Urothelium cell line (cell line): ENCODE measurements at regions not wholly inside any gene's neighbourhood (a gene's known extent, or its start where the extent isn't known, plus 50 kb on each side); places are given as distances from the start of the nearest gene placed in this dataset.
"Not testable (repeated sequence)": the region's sequence is repeated elsewhere in the genome, so short reads cannot be mapped to it uniquely, and the experiment has no call there.

Experiments used
- DNase-seq: peaks from one replicate; pipeline ENCODE4 v3.0.0; 2011; ENCODE audit warnings: low spot score, mixed read lengths
- FAIRE-seq: peaks from 2 replicates; lab custom pipeline; 2011; peaks lifted over from hg19 to GRCh38; lab: Jason Lieb, UNC

DNA sequence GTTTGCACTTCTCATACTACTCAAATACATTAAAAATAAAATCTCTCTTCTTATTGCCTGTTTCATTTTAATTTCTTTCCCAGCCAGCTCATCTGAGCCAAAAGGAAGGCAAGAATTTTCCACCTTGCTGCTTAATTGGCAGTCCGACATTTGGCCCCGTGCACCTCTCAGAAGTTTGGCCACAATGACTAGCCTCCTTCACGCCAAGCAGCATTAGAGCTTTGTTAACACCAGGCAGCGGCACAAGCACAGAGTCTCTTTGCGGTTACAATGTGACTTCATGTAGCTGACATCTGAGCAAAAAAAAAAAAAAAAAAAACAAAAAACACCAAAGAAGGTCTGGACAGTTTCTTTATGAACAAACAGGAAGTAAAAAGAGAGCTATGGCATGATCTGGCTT is 248.9 kb downstream of the OSR1 start:
- DNase-seq = no peak
- FAIRE-seq = no peak

DNA sequence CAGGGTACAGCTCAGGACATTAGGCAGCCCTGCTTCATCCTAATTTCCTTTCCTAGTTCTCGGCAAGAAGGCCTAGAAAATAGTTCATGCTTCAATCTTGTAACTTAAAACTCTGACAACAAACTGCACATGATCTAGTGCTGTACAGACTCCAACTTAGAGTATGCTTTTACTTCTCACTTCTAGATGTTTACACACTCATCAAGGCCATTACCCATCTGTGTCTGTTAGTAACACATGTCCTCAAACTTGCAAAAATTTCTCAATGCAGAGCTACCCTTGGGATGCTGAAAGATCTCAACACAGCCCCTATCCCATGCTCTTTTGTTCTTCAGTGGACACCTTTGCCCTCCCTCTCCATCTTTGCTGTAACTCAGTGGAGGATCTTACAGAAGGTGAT is 252.0 kb downstream of the OSR1 start:
- DNase-seq (no peak), FAIRE-seq (no peak)

DNA sequence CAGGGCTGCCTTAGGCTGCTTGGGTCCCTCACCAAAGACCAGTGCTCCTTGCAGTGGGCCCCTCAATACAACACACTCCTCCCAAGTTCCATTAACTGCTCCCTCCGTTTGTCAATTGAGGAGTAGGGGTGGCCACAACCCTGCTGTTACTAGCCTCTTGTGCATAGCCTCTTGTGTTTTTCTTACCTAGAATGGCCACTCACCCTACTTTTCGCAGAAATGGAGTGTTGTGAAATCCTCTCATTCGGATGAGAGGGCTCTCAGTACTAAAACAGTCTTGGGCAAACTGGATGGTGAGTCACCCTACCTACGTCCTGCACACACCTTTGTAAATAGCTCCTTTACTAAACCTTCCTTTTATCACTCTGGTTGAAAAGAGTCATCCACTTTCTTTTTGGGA is 253.9 kb downstream of the OSR1 start:
- FAIRE-seq = no peak
- no peak for DNase-seq

DNA sequence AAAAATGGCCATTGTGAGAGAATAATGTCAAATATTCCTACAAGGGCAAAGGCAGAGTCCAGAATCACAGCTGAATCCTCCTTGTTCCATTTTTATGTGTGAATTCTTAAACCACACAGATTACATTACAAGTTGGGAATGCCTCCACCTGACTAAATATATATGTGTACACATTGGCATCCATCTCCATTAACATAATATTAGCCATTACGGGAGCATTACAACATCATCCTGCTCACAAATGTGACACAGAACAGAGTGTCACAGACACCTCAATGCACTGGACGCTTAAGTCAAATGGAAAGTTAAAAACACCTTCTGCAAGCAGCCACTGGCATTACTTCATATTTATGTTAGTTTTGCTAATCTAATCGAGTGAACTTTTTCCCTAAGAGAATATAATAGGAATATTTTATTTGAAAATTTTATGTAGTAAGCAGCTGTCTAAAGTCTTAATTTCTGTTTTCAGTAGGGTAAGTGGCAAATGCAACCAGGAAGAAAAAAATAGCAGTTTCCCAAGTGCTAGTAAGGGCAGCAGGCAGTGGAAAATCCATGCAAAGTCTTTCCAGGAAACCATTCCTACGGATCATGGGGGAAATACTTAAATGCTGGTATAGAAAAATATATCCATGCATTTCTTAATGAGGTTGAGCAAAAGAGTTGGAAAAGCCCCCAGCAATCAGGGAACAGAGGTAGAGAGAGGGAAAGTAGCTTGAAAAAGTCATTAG is 255.6 kb downstream of the OSR1 start:
- no peak for DNase-seq
- FAIRE-seq = no peak

DNA sequence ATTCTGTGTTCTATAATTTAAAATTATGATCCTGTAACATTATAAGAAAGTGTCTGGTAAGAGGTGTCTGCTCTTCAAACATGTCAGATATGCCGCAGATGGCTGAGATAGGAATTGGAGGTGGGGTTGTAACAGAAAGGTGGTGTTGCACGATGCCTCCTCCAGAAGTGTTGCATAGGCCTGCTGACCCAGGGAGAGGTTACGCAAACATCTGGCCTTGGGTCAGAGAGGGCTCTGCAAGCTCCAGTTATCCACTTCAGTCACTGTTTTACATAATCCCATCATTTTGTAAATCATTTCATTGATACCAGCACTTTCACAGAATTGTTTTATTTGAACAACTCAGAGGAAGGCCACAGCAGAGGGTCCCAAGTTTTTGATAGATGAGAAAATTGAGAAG is 256.5 kb downstream of the OSR1 start:
- DNase-seq (no peak), FAIRE-seq (no peak)

DNA sequence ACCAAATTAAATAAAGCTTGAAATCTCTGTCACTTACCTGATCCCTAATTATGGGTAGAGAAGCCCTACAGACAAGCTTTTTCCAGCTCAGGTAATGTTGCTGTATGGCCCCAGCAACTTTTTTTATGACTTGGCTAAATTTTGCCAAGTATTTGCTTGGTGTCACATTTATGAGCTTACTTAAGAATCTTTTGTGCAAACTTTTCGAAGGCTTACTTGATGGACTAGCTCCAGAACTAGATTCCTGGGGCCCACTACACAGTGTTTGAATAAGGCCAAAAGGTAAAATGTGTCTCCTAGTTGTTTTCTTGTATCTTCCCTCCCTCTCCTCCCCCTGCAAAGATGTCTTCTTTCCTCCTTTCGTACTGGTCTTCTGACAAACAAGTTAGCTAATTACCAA is 257.9 kb downstream of the OSR1 start:
- FAIRE-seq (no peak), DNase-seq (no peak)

DNA sequence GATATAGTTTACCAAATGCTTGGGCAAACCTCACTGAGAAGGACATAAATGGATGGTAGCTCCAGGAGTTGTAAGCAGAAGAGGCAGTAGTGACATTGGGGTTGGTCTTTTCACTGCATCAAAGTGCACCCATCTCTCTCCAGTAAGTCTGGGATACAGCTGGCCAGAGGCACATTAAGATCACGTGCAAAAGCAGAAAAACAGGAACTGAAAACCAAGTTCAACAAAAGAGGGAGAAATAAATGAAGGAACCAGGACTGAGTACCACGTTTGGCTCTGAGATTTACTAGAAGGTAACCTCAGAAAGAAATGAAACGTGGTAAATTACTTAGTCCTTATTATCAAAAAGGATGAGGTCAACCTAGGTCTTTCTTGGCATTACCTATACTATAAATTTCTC is 259.2 kb downstream of the OSR1 start:
- DNase-seq (no peak), FAIRE-seq (no peak)

DNA sequence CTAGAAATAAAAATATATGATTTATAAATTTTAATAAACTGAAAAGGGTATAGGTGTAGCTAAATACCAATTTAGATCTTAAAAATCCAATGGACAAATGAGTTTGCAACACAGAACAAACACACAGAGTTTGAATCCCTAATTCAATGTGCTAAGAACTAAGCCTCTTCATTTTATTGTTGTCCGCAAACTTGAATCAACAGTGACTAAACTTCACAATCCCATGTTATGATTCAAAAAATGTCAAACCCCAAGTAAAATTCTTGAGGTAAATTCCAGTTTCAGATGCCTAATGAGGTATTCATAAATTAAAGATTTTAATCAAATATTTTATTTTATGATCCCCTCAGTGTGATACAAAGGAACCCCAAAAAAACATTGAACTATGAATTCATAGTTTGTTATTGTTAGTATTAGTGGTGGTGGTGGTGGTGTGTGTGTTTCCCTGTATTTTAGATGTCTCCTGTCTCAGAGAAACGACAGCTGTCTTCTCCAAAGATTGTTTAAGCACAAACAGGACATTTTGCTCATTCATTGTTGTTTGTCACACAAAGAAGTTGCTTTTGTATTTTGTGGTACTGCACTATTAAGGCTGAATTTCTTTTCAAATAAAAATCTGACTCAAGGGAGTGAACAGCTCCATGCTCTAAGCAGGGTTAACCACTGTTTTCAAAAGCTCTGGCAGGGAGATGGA is 259.8 kb downstream of the OSR1 start:
- no peak for FAIRE-seq

DNA sequence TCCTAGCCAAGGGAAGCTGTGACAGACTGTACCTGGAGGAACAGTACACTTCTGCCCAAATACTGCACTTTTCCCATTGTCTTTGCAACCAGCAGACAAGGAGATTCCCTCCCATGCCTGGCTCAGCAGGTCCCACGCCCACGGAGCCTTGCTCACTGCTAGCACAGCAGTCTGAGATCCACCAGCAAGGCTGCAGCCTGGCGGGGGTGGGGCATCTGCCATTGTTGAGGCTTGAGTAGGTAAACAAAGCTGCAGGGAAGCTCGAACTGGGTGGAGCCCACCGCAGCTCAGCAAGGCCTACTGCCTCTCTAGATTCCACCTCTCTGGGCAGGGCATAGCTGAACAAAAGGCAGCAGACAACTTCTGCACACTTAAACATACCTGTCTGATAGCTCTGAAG is 268.9 kb downstream of the OSR1 start:
- DNase-seq, FAIRE-seq: not testable (repeated sequence)

More for the DNA sequence above, 259.8 kb downstream of the OSR1 start:
- DNase-seq = no peak

DNA sequence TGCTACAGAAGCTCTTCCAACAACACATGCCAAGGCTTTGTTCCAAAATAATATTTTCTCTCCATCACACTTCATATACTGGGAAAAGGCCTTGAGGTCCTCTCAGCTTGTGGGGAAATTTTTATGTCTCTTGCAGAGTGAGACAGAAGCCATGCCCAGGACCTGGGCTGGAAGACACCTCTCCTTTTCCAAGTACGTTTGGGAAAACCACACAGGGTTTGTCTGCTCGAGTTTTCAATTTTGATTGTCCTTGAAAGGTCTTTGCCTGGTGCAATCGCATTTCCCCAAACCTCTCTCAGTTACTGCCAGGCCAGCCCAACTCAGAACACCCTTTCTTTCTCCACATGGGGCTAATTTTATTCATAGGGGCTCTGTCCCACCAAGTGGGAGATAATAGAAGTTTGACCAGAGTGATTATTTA is 272.2 kb downstream of the OSR1 start:
- no peak for DNase-seq
- FAIRE-seq = no peak

DNA sequence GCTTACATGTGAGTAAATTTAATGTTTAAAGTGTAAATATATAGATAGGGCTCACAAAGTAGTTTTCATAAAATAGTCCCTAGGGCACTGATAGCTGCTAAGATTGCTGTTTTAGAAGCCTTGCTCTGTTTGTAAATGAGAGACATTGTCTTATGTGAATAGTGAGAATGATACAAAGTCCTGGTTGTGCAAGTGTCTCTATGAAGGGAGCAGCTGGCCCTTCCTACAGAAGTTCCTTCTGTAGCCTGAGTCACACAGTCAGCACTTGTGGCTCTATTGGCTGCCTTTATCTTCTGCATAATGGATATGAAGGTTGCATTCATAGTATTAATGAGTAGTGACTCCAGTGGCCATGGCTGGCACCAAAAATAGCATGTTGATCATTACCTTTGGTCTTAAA is 279.7 kb downstream of the OSR1 start:
- DNase-seq (no peak), FAIRE-seq (no peak)

DNA sequence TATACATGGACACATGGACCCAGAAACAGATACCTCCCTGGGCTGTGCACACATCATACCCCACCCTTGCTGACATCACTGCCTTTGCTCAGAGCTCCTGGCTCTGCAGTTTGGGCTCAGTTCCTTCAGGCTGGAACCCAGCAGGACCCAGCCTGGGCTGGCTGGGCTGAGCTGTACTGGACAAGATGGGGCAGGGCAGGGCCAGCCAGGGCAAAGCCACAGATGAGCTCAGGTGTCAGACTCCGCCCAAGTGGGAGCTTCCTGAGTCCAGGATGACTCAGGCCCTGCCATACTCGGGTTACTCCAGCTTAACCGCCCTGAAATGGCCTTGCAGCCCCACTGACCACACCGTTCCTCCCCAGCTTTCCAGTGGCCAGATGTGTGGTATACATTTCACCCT is 284.9 kb downstream of the OSR1 start:
- DNase-seq = peak; percentile 84
- FAIRE-seq = no peak

DNA sequence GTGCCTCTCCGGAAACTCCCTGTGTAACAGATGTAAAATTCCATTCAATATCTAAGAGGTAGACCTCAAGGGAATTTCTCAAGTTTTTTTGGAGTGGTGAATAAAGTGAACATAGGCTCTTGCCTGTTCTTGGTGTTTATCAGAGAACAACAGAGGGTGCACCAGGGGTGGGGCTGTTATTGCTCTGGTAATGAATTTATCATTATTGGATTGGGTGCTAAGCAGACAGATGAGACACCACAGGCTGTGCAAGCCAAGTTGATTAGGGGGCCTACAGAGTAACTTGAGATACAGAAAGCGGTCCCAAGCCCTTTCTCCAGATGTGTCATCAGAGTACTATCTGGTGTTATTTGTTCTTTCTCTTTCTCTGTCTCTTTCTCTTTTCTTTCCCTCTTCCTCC is 286.3 kb downstream of the OSR1 start:
- DNase-seq (no peak), FAIRE-seq (no peak)

DNA sequence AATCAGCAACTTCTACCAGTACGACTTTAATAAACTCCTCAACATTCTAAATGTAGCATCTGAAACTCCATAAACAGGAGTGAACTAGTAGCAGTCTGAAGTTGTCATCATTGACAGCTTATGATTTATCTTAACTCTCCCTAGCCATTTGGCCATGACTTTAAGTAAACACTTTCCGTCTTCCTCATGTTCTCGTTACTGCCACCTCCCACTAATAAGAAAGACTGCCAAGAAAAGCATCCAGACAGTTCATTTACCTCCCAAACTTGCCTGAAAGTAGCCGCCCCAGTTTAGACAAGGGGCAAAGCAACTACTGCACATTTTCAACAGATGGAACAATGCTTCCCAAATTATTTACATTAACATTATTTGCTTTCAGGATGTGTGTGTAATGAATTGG is 287.5 kb downstream of the OSR1 start:
- DNase-seq (no peak), FAIRE-seq (no peak)

DNA sequence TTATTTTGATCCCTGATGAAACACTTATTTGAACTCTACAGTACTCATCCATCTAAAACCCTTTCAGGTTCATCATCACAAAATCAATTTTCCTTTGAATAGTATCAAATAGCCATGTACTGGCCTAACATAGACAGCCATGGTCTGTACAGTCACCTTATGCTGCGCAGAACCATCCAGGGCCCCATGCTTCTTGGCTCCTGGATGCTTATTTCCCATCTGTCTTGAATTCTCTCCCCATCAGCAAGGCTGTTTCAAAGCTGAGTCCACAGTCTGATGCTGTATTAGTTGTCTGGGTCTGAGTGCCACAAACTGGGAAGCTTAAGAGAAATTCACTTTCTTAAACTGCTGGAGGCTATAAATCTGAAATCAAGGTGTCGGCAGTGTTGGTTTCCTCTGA is 290.2 kb downstream of the OSR1 start:
- no peak for DNase-seq
- no peak for FAIRE-seq

DNA sequence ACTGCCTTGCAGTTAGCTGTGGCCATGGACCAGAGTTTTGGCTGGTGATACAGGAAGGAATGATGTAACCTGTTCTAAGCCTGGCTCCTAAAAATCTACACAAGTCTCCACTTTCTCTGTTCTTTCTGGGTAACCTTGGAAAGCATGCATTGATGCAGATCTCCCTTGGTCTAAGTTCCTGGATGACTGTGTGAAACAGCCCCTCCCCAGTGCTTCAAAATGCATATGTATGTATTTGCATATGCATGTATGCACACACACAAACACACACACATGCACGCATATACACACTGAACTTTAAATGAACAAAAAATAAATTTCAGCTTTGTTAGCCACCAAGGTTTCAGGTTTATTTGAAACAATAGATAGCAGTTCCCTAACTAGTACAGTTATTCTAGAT is 296.1 kb downstream of the OSR1 start:
- FAIRE-seq = no peak
- DNase-seq = no peak

DNA sequence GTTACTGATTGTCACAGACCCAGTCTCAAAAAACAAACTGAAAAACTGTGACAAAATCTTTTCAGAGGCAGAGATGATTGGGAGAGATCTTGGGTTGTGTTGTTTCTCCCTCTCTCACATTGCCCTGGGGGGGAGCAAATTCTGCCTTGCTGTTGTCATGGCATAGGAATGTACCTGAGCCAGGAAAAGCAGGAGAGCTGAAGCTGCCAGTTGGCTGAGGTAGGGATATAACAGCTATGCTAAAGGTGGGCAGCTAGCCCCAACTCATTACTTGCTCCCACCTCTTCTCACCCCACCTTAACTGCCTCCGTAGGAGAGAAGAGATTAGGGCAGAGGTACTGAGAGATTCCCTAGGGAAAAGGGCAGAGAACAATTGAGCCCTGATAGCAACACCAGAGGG is 299.3 kb downstream of the OSR1 start:
- DNase-seq (peak; percentile 47), FAIRE-seq (peak; percentile 59)

DNA sequence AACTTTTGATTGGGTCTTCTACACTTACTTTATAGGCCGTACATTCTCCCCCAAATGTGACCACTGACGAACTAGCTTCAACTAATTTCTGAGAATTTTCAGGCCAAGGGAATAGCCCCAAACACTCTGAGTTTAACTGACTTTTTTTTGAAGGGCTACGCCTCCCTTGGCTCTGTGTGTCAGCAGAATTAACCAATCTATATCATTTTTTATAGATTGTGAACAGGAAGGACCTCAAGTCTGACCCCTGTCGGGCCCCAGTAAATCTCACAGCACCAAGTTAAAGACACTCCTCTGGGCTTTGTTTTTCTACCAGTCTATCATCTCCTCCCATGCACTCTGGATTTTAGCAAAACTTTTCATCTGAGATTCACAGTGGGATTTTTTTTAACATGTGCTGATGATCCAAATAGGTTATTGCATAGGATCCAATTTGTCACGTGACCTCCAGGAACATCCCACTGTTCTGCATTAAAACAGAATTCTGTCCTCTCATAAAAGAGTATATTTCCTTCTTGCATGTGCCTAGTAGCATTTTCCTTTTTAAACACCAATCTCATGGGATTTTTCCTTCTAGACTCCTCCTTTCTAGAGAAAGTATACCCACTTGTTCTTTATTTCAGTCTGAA is 307.1 kb downstream of the OSR1 start:
- FAIRE-seq (no peak), DNase-seq (no peak)

DNA sequence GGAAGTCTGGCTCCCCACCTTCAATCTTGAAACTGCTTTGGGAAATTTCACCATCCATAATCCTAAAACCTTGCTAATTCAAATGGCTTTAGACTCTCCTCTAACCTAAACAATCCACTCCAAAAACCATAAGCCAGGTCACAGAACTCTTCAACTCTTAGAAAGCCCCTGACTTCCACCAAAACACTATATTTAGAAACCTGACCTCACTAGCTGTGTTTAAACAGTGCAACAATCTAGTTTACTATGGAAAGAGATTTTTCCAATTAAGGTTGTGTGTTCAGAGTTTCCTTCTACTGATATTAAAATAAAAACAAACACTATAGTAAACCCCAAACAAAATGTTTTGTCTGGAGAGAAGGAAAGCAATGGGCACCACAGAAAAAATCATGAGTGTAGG is 308.1 kb downstream of the OSR1 start:
- DNase-seq = no peak

DNA sequence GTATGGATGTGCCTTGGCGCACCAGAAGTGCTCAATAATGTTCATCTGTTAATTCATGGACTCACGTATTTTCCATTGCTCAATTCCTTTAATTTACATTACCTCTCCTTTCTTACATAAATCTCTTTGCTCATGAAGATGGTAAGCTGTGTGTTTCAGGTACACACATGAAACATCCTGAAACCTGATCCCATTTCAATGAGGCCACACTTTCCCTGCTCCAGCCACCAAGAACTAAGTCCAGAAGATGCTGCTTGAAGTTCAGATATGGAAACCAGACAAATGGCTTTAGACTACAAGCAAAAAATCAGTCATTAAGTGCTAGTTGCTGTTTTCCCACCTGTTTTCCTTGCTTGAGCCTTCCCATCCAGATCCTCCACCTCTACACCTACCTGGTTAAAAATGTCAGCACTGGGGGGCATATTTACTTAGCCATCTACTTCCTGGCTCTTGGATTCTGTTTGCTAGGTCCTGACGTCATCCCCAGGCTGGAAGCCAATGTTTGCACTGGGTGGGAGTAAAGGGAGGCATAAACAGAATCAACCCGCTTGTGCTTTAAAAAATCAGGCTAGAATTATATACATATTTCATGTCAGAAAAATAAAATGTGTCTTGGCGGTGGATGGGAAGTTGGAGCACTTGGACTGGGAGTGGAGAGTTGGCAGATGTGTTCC is 309.7 kb downstream of the OSR1 start:
- DNase-seq (peak; percentile 21), FAIRE-seq (no peak)

More for the DNA sequence above, 308.1 kb downstream of the OSR1 start:
- no peak for FAIRE-seq

DNA sequence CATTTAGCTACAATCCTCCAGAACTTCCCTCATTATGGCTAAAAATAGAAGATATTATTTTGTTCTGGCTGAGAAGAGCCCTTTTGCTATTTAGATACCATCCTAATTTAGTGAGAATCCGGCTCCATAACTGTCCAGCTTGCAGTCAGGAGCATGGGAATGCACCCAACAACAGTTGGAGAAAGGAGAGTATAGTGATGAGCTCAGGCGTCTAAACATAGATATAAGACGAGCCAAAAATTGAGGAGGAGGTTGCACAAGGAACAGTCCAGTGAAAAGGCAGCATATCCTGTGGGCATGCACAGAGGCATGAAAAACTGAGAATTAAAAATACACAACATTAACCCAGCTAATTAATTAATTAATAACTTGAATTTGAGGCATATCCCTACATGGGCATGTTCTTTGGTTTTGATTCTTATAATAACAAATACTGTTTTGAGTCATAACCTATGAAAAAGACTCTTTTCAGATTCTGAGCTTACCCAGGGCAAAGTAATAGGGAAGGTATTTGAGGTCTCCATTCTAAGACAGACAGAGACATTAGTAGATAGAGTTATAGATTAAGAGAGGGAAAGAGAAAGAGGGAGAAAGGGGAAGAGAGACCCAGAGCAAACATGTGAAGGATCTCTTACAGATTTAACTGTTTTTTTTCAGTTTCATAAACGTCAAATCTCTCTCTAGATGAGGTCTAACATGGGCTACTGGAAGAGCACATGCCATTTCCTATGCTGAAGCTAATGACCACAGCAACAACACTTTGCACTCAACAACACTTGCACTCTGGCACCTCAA is 311.2 kb downstream of the OSR1 start:
- FAIRE-seq = no peak

More for the DNA sequence above, 311.2 kb downstream of the OSR1 start:
- no peak for DNase-seq
